ENCODE measurements at regions not wholly inside any gene's neighbourhood (a gene's known extent, or its start where the extent isn't known, plus 50 kb on each side); places are given as distances from the start of the nearest gene placed in this dataset.

DNA sequence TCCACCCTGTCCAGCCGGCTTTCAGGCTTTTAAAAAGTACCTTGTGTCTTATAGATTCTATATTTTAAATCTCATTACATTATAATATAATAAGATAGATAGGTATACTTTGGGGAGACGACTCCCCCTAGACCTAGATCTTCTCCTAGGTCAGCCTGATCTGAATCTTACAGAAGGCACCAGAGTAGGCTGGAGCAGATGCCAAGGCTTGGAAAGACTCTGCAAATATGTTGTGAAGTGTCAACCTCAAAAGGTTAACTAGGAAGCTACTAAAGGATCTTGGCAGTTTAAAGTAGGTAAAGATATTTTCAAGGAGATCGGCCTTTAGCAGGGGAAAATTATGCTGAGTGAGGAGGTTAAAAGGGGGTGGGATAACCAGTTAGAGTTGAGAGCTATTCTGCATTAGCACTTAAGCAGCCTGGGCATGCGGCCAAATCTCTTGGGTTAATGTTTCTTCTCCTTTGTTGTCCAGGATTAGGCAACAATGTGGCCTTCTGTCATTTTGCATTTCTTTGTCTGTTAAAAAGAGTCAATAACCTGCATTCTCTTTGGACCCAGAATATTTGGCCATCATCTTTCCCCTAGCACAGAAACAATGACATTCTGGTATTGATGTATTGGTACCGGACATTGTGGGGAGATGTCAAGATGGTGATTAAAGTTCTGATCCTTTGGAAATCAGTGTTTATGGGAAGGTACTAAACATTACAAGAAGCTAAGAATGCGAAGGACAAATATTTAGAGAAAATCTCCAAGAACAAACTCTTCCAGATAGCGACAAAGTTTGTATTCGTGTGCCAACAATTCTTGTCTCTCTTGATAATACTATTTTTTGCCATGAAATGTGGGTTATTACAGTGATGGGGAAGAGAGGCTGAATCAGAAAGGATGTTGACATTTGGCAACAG is 51.2 kb upstream of the DHX40 start:
- peak in 10 of 11 donors; percentile 46 to 92 (median 61) for DNase-seq (ENCODE audit: extremely low read depth in 1 of 11, low read depth in 9 of 11, low spot score in 4 of 11)
